H1 (cell line): ENCODE measurements at regions not wholly inside any gene's neighbourhood (a gene's known extent, or its start where the extent isn't known, plus 50 kb on each side); places are given as distances from the start of the nearest gene placed in this dataset.

Experiments
- CTCF ChIA-PET: fragments of 300-600 bp; sonication (Branson Sonifier 250); formaldehyde crosslinking; loops from one replicate; lab custom pipeline; 2021; ENCODE audit not compliant: partially characterized antibody; lab: Charles Lee
- POLR2A ChIA-PET: fragments of 300-600 bp; sonication (Branson Sonifier 250); formaldehyde crosslinking; loops from one replicate; lab custom pipeline; 2021; ENCODE audit warnings: inconsistent platforms; ENCODE audit not compliant: partially characterized antibody; lab: Charles Lee
- DNase-seq, 2 experiments: peaks; one replicate each; pipeline versions ENCODE4 v3.0.0 to v3.0.0-alpha.2; 2010 to 2022; ENCODE audit warnings: low spot score in 2 of 2, low read depth in 1 of 2, mixed read lengths in 1 of 2
- FAIRE-seq: peaks from 2 replicates; lab custom pipeline; 2011; peaks lifted over from hg19 to GRCh38; lab: Jason Lieb, UNC
- H2AFZ ChIP-seq: 2 replicates; pipeline ENCODE4 v1.8.1; 2012; ENCODE audit warnings: low read length, inconsistent platforms
- H2AK5ac ChIP-seq: 2 replicates; pipeline ENCODE4 v1.6.1; 2013; ENCODE audit warnings: low read depth, low read length
- H2BK120ac ChIP-seq: replicated peaks from 2 replicates; pipeline ENCODE3; 2013; ENCODE audit warnings: low read depth, low read length, inconsistent platforms
- H2BK12ac ChIP-seq: 2 replicates; pipeline ENCODE4 v1.6.1; 2013; ENCODE audit warnings: low read depth, low read length
- H2BK15ac ChIP-seq: 2 replicates; pipeline ENCODE4 v1.6.1; 2013; ENCODE audit warnings: low read length
- H2BK20ac ChIP-seq: 2 replicates; pipeline ENCODE4 v1.6.1; 2013; ENCODE audit warnings: low read length
- H2BK5ac ChIP-seq: 2 replicates; pipeline ENCODE4 v1.6.1; 2013; ENCODE audit warnings: low read depth, low read length
- H3K14ac ChIP-seq: 2 replicates; pipeline ENCODE4 v1.6.1; 2013; ENCODE audit warnings: inconsistent platforms; ENCODE audit not compliant: insufficient read length
- H3K18ac ChIP-seq: 2 replicates; pipeline ENCODE4 v1.6.1; 2013; ENCODE audit warnings: low read length; ENCODE audit errors: extremely low read depth
- H3K23ac ChIP-seq: 2 replicates; pipeline ENCODE4 v1.6.1; 2013; ENCODE audit warnings: inconsistent platforms; ENCODE audit not compliant: insufficient read length
- H3K23me2 ChIP-seq: 2 replicates; pipeline ENCODE4 v1.6.1; 2013; ENCODE audit warnings: low read depth, low read length
- H3K27ac ChIP-seq: 2 replicates; pipeline ENCODE4 v1.6.1; 2011; ENCODE audit warnings: low read depth, low read length, inconsistent platforms
- H3K27me3 ChIP-seq, 4 experiments: replicated peaks in 1 of 4; 1 replicate in 1 of 4; 2 replicates in 3 of 4; pipeline versions ENCODE4 v1.6.1 to v1.8.1; 2011 to 2013; ENCODE audit warnings: low read length in 3 of 4, mild to moderate bottlenecking in 3 of 4, inconsistent platforms in 2 of 4, mixed read lengths in 2 of 4, moderate library complexity in 1 of 4; ENCODE audit not compliant: control insufficient read depth in 3 of 4, insufficient read depth in 3 of 4; ENCODE audit errors: extremely low read depth in 1 of 4
- H3K36me3 ChIP-seq, 4 experiments: 2 replicates each; pipeline versions ENCODE4 v1.6.1 to v1.8.1; 2011 to 2013; ENCODE audit warnings: mild to moderate bottlenecking in 4 of 4, low read length in 3 of 4, moderate library complexity in 2 of 4, control low read depth in 1 of 4, inconsistent platforms in 1 of 4; ENCODE audit not compliant: insufficient read depth in 4 of 4, control insufficient read depth in 2 of 4
- H3K4ac ChIP-seq: replicated peaks from 2 replicates; pipeline ENCODE3; 2013; ENCODE audit warnings: low read length, low read depth, mixed read lengths, inconsistent platforms; ENCODE audit not compliant: insufficient read length
- H3K4me1 ChIP-seq, 4 experiments: replicated peaks in 1 of 4; 1 replicate in 1 of 4; 2 replicates in 3 of 4; pipeline versions ENCODE4 v1.6.1 to v1.8.1; 2011 to 2013; ENCODE audit warnings: low read length in 3 of 4, inconsistent platforms in 2 of 4, mixed read lengths in 1 of 4; ENCODE audit not compliant: insufficient read depth in 4 of 4, control insufficient read depth in 3 of 4
- H3K4me2 ChIP-seq, 2 experiments: 2 replicates each; pipeline versions ENCODE4 v1.6.1 to v1.8.1; 2011 to 2013; ENCODE audit warnings: low read depth in 2 of 2, low read length in 2 of 2, control low read depth in 1 of 2, inconsistent platforms in 1 of 2, mild to moderate bottlenecking in 1 of 2; ENCODE audit not compliant: insufficient read depth in 1 of 2
- H3K4me3 ChIP-seq, 4 experiments: fragments of 200-600, 300-600 bp in 1 of 4; sonication (generic), shearing (Covaris generic), sonication (Bioruptor Twin) in 1 of 4; 2 replicates each; pipeline versions ENCODE4 v1.5.1 to v1.8.1; 2011 to 2016; ENCODE audit warnings: low read length in 4 of 4, low read depth in 3 of 4, control low read depth in 2 of 4, inconsistent platforms in 2 of 4, mild to moderate bottlenecking in 2 of 4, mixed read lengths in 1 of 4, moderate library complexity in 1 of 4; ENCODE audit not compliant: insufficient read depth in 2 of 4; ENCODE audit errors: extremely low read depth in 1 of 4
- H3K56ac ChIP-seq: replicated peaks from 2 replicates; pipeline ENCODE3; 2013; ENCODE audit warnings: low read depth, mild to moderate bottlenecking, mixed read lengths, low read length, inconsistent platforms; ENCODE audit not compliant: insufficient read length
- H3K79me1 ChIP-seq: 2 replicates; pipeline ENCODE4 v1.6.1; 2013; ENCODE audit warnings: low read depth, low read length, control low read depth
- H3K79me2 ChIP-seq, 2 experiments: 2 replicates each; pipeline versions ENCODE4 v1.6.1 to v1.8.1; 2012 to 2013; ENCODE audit warnings: low read length in 2 of 2, mild to moderate bottlenecking in 2 of 2, inconsistent platforms in 1 of 2; ENCODE audit not compliant: insufficient read depth in 2 of 2, control insufficient read depth in 1 of 2
- H3K9ac ChIP-seq, 4 experiments: replicated peaks in 1 of 4; 1 replicate in 1 of 4; 2 replicates in 3 of 4; pipeline versions ENCODE4 v1.6.1 to v1.8.1; 2011 to 2013; ENCODE audit warnings: low read depth in 3 of 4, low read length in 3 of 4, control low read depth in 2 of 4, mild to moderate bottlenecking in 2 of 4, moderate library complexity in 2 of 4, inconsistent platforms in 1 of 4; ENCODE audit errors: extremely low read depth in 1 of 4
- H3K9me3 ChIP-seq, 2 experiments: 2 replicates each; pipeline versions ENCODE4 v1.6.1 to v1.8.1; 2012 to 2013; ENCODE audit warnings: mild to moderate bottlenecking in 2 of 2, moderate library complexity in 2 of 2, control low read depth in 1 of 2, inconsistent platforms in 1 of 2, low read depth in 1 of 2, low read length in 1 of 2, mixed read lengths in 1 of 2; ENCODE audit not compliant: insufficient read depth in 2 of 2
- H4K20me1 ChIP-seq, 2 experiments: replicated peaks in 1 of 2; 2 replicates each; pipeline versions ENCODE3 to v1.8.1; 2011 to 2013; ENCODE audit warnings: inconsistent platforms in 2 of 2, low read length in 2 of 2, mild to moderate bottlenecking in 1 of 2; ENCODE audit not compliant: insufficient read depth in 2 of 2, control insufficient read depth in 1 of 2
- H4K5ac ChIP-seq: 2 replicates; pipeline ENCODE4 v1.6.1; 2013; ENCODE audit warnings: low read length, low read depth, mixed read lengths, inconsistent platforms; ENCODE audit not compliant: insufficient read length
- H4K8ac ChIP-seq: 2 replicates; pipeline ENCODE4 v1.8.0; 2013; ENCODE audit warnings: mild to moderate bottlenecking, moderate library complexity, low read length, inconsistent platforms; ENCODE audit not compliant: insufficient read depth; ENCODE audit errors: extremely low read depth
- H4K91ac ChIP-seq: replicated peaks from 2 replicates; pipeline ENCODE3; 2013; ENCODE audit warnings: low read length, mixed read lengths, inconsistent platforms; ENCODE audit not compliant: insufficient read length
- CEBPB ChIP-seq: IDR thresholded peaks from 2 replicates; pipeline ENCODE4 v1.6.1; 2012; ENCODE audit warnings: low read depth, low read length
- WGBS, 2 experiments: shearing (Covaris generic) in 1 of 2; methylation state at CpG; one replicate each; pipeline versions ENCODE4 v1.1.6 to v1.1.7; 2013 to 2015; ENCODE audit warnings: low lambda C conversion rate in 2 of 2, mixed read lengths in 2 of 2, inconsistent platforms in 1 of 2, low coverage in 1 of 2, missing lambda C conversion rate in 1 of 2; ENCODE audit not compliant: insufficient replicate concordance in 2 of 2, insufficient coverage in 1 of 2, insufficient read length in 1 of 2; ENCODE audit errors: extremely low coverage in 1 of 2, missing lambda C conversion rate in 1 of 2; 5-methylcytosine and 5-hydroxymethylcytosine counted together

DNA sequence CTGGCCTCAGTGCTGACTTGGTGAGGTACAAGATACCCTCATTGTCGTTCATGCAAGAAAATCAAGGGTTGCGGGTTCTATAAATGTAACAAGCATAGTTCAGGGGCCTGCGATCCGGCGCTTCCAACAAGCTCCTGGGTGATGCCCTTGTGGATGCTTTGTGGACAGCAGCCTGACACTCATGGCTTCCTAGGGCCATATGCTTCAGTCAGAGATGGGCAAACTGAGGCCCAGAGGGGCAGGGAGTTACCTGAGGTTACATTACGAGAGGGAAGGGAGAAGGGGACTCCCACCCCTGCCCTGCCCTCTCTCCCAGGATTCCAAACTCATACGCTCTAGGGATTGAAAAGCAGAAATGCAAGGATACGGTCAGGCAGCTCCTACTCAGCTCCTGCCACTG is 296.3 kb upstream of the ZMIZ1 start:
- peaks cover 0 to 10% (median 2%) of the 10 kb centered on the region in 4 experiments; a peak in 3 of 7 replicates for H3K4me1 ChIP-seq
- H4K5ac ChIP-seq, result no peak overlapping the region
- H2AFZ ChIP-seq, result no peak overlapping the region
- H3K56ac ChIP-seq, result no peak overlapping the region
- no peak overlapping the region for H3K9ac ChIP-seq
- peaks cover 3% of the 10 kb centered on the region; the same call in 1 of the 2 replicates for H3K23me2 ChIP-seq
- H3K4me2 ChIP-seq, result no peak overlapping the region
- H4K8ac ChIP-seq, result no peak overlapping the region
- no peak for DNase-seq
- H2BK5ac ChIP-seq, result no peak overlapping the region
- H3K18ac ChIP-seq, result no peak overlapping the region
- no peak overlapping the region for H3K27ac ChIP-seq
- H3K36me3 ChIP-seq, result no peaks in the 10 kb centered on the region
- TF ChIP-seq CEBPB, result no peak
- TF ChIP-seq, all 59 proteins: peak for 0
- WGBS, 2 experiments, result 94% methylated on average over 8 of the region's 8 CpGs; no CpG with 5 or more reads in 1 of the 2 experiments
- ChIA-PET CTCF (interaction anchor here (0.6 to 2.7 kb wide), 6 partner anchors 9 to 602 kb away, joined by 3 to 10 read pairs (median 3); no protein-coding TSS in a partner anchor), POLR2A (no interaction called here)
- H2BK12ac ChIP-seq, result no peak overlapping the region
- H2AK5ac ChIP-seq, result no peak overlapping the region
- H2BK20ac ChIP-seq, result no peak overlapping the region
- H3K9me3 ChIP-seq, result no peaks in the 10 kb centered on the region
- H3K14ac ChIP-seq, result no peak overlapping the region
- no peak overlapping the region for H3K4ac ChIP-seq
- peaks cover 0 to 3% of the 10 kb centered on the region in 2 experiments for H4K20me1 ChIP-seq
- H3K23ac ChIP-seq, result no peak overlapping the region
- no peak overlapping the region for H2BK120ac ChIP-seq
- FAIRE-seq, result no peak
- no peak overlapping the region for H2BK15ac ChIP-seq
- H3K4me3 ChIP-seq, result no peak overlapping the region
- no peaks in the 10 kb centered on the region for H3K79me2 ChIP-seq
- H3K27me3 ChIP-seq, result no peaks in the 10 kb centered on the region; a peak in 2 of 7 replicates
- no peak overlapping the region for H4K91ac ChIP-seq
- peaks cover 2% of the 10 kb centered on the region; the same call in 1 of the 2 replicates for H3K79me1 ChIP-seq
